SK-N-SH (cell line): ENCODE measurements at regions not wholly inside any gene's neighbourhood (a gene's known extent, or its start where the extent isn't known, plus 50 kb on each side); places are given as distances from the start of the nearest gene placed in this dataset.
A peak's percentile ranks its signal among the peaks of the same experiment; 100 is the strongest.

Experiments
- CTCF ChIA-PET: fragments of 300-600, 350-600 bp; formaldehyde crosslinking; extraction: SDS; loops from one replicate; lab custom pipeline; 2021; lab: Yijun Ruan, JAX
- POLR2A ChIA-PET: fragments of 350-600 bp; sonication (Branson Sonifier 250); formaldehyde crosslinking; extraction: SDS; loops from one replicate; lab custom pipeline; 2020; ENCODE audit warnings: antibody characterized with exemption, inconsistent platforms; lab: Yijun Ruan, JAX
- DNase-seq: peaks from one replicate; pipeline ENCODE4 v3.0.0; 2012
- H2AFZ ChIP-seq: fragments of 200-600 bp; sonication (generic); 2 replicates; pipeline ENCODE4 v1.8.1; 2016; ENCODE audit warnings: antibody characterized with exemption, mild to moderate bottlenecking, low read depth
- H3F3A ChIP-seq: fragments of 200-600 bp; sonication (generic); replicated peaks from 2 replicates; pipeline ENCODE3; 2016; ENCODE audit warnings: antibody characterized with exemption, mild to moderate bottlenecking; ENCODE audit not compliant: insufficient read depth
- H3K27ac ChIP-seq, 2 experiments: fragments of 200-500 bp in 1 of 2; fragments of 200-600 bp in 1 of 2; sonication (Bioruptor generic) in 1 of 2; sonication (generic), shearing (Covaris generic) in 1 of 2; 2 replicates each; pipeline versions ENCODE4 v1.5.1 to v1.6.1; 2014 to 2016; ENCODE audit warnings: low read depth in 2 of 2, inconsistent platforms in 1 of 2, low read length in 1 of 2, mild to moderate bottlenecking in 1 of 2, mixed read lengths in 1 of 2
- H3K27me3 ChIP-seq: fragments of 200-600 bp; sonication (generic), shearing (Covaris generic); 2 replicates; pipeline ENCODE4 v1.6.1; 2016; ENCODE audit warnings: mixed run types; ENCODE audit not compliant: insufficient read depth
- H3K36me3 ChIP-seq, 2 experiments: fragments of 200-500 bp in 1 of 2; fragments of 200-600 bp in 1 of 2; sonication (Bioruptor generic) in 1 of 2; sonication (generic) in 1 of 2; replicated peaks in 1 of 2; 2 replicates each; pipeline versions ENCODE3 to v1.5.1; 2014 to 2016; ENCODE audit warnings: low read length in 1 of 2, mild to moderate bottlenecking in 1 of 2; ENCODE audit not compliant: insufficient read depth in 2 of 2, control insufficient read depth in 1 of 2
- H3K4me1 ChIP-seq, 2 experiments: fragments of 200-500 bp in 1 of 2; fragments of 200-600 bp in 1 of 2; sonication (Bioruptor generic) in 1 of 2; sonication (generic), shearing (Covaris generic) in 1 of 2; 2 replicates each; pipeline versions ENCODE4 v1.5.1 to v1.6.1; 2014 to 2016; ENCODE audit warnings: low read depth in 1 of 2, low read length in 1 of 2, mixed run types in 1 of 2; ENCODE audit not compliant: insufficient read depth in 2 of 2, control insufficient read depth in 1 of 2
- H3K4me2 ChIP-seq: fragments of 200-600 bp; sonication (generic), shearing (Covaris generic); 2 replicates; pipeline ENCODE4 v1.6.1; 2017; ENCODE audit warnings: mixed run types
- H3K4me3 ChIP-seq, 2 experiments: fragments of 200-500 bp in 1 of 2; fragments of 200-600 bp in 1 of 2; sonication (Bioruptor generic) in 1 of 2; sonication (generic), shearing (Covaris generic) in 1 of 2; 2 replicates each; pipeline versions ENCODE4 v1.5.1 to v1.8.1; 2014 to 2016; ENCODE audit warnings: low read depth in 2 of 2, inconsistent platforms in 1 of 2, low read length in 1 of 2, mild to moderate bottlenecking in 1 of 2, mixed read lengths in 1 of 2, moderate library complexity in 1 of 2
- H3K79me2 ChIP-seq: fragments of 200-600 bp; sonication (generic); 2 replicates; pipeline ENCODE4 v1.8.1; 2017; ENCODE audit warnings: mild to moderate bottlenecking; ENCODE audit not compliant: insufficient read depth
- H3K9ac ChIP-seq: fragments of 200-600 bp; sonication (generic); 2 replicates; pipeline ENCODE4 v1.6.1; 2017; ENCODE audit warnings: mixed run types
- H3K9me2 ChIP-seq: fragments of 200-600 bp; sonication (generic); 2 replicates; pipeline ENCODE4 v1.6.1; 2017; ENCODE audit warnings: mixed run types
- H3K9me3 ChIP-seq: fragments of 200-600 bp; sonication (generic); 2 replicates; pipeline ENCODE4 v1.6.1; 2017; ENCODE audit warnings: mixed run types, mild to moderate bottlenecking, moderate library complexity
- H4K20me1 ChIP-seq: fragments of 200-600 bp; sonication (generic); 2 replicates; pipeline ENCODE4 v1.6.1; 2017; ENCODE audit warnings: mild to moderate bottlenecking, mixed run types; ENCODE audit not compliant: insufficient read depth
- CHD2 ChIP-seq: fragments of 150-350 bp; IDR thresholded peaks from 2 replicates; pipeline ENCODE4 v1.6.1; 2018; ENCODE audit warnings: low read length; ENCODE audit not compliant: partially characterized antibody
- CTCF ChIP-seq: fragments of 200-600 bp; sonication (generic); IDR thresholded peaks from 2 replicates; pipeline ENCODE4 v1.6.1; 2017; ENCODE audit warnings: antibody characterized with exemption, mild to moderate bottlenecking, moderate library complexity
- ELF1 ChIP-seq: IDR thresholded peaks from 2 replicates; pipeline ENCODE4 v1.4.0; 2012
- EP300 ChIP-seq, 2 experiments: IDR thresholded peaks; 2 replicates each; pipeline versions ENCODE4 v1.4.0 to v1.6.1; 2012; ENCODE audit warnings: borderline replicate concordance in 1 of 2, low read depth in 1 of 2, low read length in 1 of 2
- EZH2phosphoT487 ChIP-seq: fragments of 200-600 bp; sonication (generic); IDR thresholded peaks from 2 replicates; pipeline ENCODE4 v1.6.1; 2017; ENCODE audit warnings: low read depth, mixed run types, mild to moderate bottlenecking, antibody characterized with exemption, moderate library complexity, borderline replicate concordance
- FOSL2 ChIP-seq: IDR thresholded peaks from 2 replicates; pipeline ENCODE4 v1.4.0; 2012; ENCODE audit warnings: low read depth, mild to moderate bottlenecking, moderate library complexity, borderline replicate concordance
- FOXJ3 ChIP-seq: sonication (generic); formaldehyde crosslinking; IDR thresholded peaks from 2 replicates; pipeline ENCODE4 v1.5.1; 2020; ENCODE audit warnings: mild to moderate bottlenecking, missing genetic modification reagents
- FOXM1 ChIP-seq: IDR thresholded peaks from 2 replicates; pipeline ENCODE4 v1.4.0; 2012; ENCODE audit warnings: low read depth, mild to moderate bottlenecking
- GATA2 ChIP-seq: sonication (generic); formaldehyde crosslinking; IDR thresholded peaks from 2 replicates; pipeline ENCODE4 v1.5.0; 2020; ENCODE audit warnings: mild to moderate bottlenecking, missing genetic modification reagents
- MAX ChIP-seq: IDR thresholded peaks from 2 replicates; pipeline ENCODE4 v1.4.0; 2012; ENCODE audit warnings: low read depth
- MXI1 ChIP-seq: IDR thresholded peaks from 2 replicates; pipeline ENCODE4 v1.6.1; 2012; ENCODE audit warnings: mild to moderate bottlenecking, low read depth, low read length, improper control_type of control experiment
- NRF1 ChIP-seq: IDR thresholded peaks from 2 replicates; pipeline ENCODE4 v1.6.1; 2012; ENCODE audit warnings: low read depth, mild to moderate bottlenecking, low read length
- RCOR1 ChIP-seq: fragments of 150-350 bp; IDR thresholded peaks from 2 replicates; pipeline ENCODE4 v1.6.1; 2017; ENCODE audit warnings: antibody characterized with exemption, low read length
- RFX5 ChIP-seq: IDR thresholded peaks from 2 replicates; pipeline ENCODE4 v1.6.1; 2012; ENCODE audit warnings: mild to moderate bottlenecking, improper control_type of control experiment, low read length
- RXRA ChIP-seq: IDR thresholded peaks from 2 replicates; pipeline ENCODE4 v1.4.0; 2012; ENCODE audit warnings: low read depth, mild to moderate bottlenecking, borderline replicate concordance
- SIN3A ChIP-seq: IDR thresholded peaks from 2 replicates; pipeline ENCODE4 v1.6.1; 2012; ENCODE audit warnings: low read depth, mild to moderate bottlenecking, low read length, moderate library complexity, borderline replicate concordance
- TAF1 ChIP-seq: IDR thresholded peaks from 2 replicates; pipeline ENCODE4 v1.6.1; 2012; ENCODE audit warnings: low read depth, mild to moderate bottlenecking, low read length, moderate library complexity, borderline replicate concordance
- TCF12 ChIP-seq: IDR thresholded peaks from 2 replicates; pipeline ENCODE4 v1.4.0; 2012
- TEAD4 ChIP-seq: IDR thresholded peaks from 2 replicates; pipeline ENCODE4 v1.4.0; 2012; ENCODE audit warnings: mild to moderate bottlenecking, borderline replicate concordance; ENCODE audit not compliant: insufficient read depth
- USF1 ChIP-seq: IDR thresholded peaks from 2 replicates; pipeline ENCODE4 v1.4.0; 2012; ENCODE audit warnings: low read depth, borderline replicate concordance
- USF2 ChIP-seq: fragments of 150-350 bp; IDR thresholded peaks from 2 replicates; pipeline ENCODE4 v1.6.1; 2017; ENCODE audit warnings: antibody characterized with exemption, low read length, low read depth, borderline replicate concordance
- YY1 ChIP-seq: IDR thresholded peaks from 2 replicates; pipeline ENCODE4 v1.4.0; 2012; ENCODE audit warnings: low read depth, mild to moderate bottlenecking
- WGBS: methylation state at CpG from one replicate; pipeline ENCODE4 v1.1.6; 2017; ENCODE audit warnings: low lambda C conversion rate; 5-methylcytosine and 5-hydroxymethylcytosine counted together

- ChIA-PET CTCF (no interaction called here), POLR2A (no interaction called here)
- no peak for DNase-seq
- H3K4me3 ChIP-seq: no peak overlapping the region
- no peak for TF ChIP-seq SIN3A
- 47% methylated on average over 3 of the region's 3 CpGs for WGBS
- no peak overlapping the region for H3K27ac ChIP-seq
- H3K4me1 ChIP-seq: no peaks in the 10 kb centered on the region
- no peaks in the 10 kb centered on the region for H3F3A ChIP-seq
- H3K36me3 ChIP-seq: no peaks in the 10 kb centered on the region
- no peak overlapping the region for H2AFZ ChIP-seq
- no peaks in the 10 kb centered on the region for H4K20me1 ChIP-seq
- H3K79me2 ChIP-seq: no peaks in the 10 kb centered on the region
- H3K27me3 ChIP-seq: no peaks in the 10 kb centered on the region
- no peak overlapping the region for H3K4me2 ChIP-seq
- no peaks in the 10 kb centered on the region for H3K9me2 ChIP-seq
- no peak overlapping the region for H3K9ac ChIP-seq
- no peaks in the 10 kb centered on the region for H3K9me3 ChIP-seq
Measured at GRCh38 chr9:118946669-118947068, 422.6 kb downstream of the BRINP1 start.

- Histone ChIP-seq H3K27ac (peak overlapping the region in 1 of 2 experiments; percentile 58; a peak in 2 of 4 replicates), H2AFZ (no peak overlapping the region), H3K79me2 (no peaks in the 10 kb centered on the region), H4K20me1 (no peaks in the 10 kb centered on the region), H3F3A (no peaks in the 10 kb centered on the region), H3K9me2 (no peaks in the 10 kb centered on the region), H3K36me3 (no peaks in the 10 kb centered on the region), H3K9me3 (no peaks in the 10 kb centered on the region), H3K27me3 (no peaks in the 10 kb centered on the region), H3K4me1 (peaks cover 0 to 5% of the 10 kb centered on the region in 2 experiments; a peak in 2 of 4 replicates), H3K4me3 (no peak overlapping the region), H3K4me2 (no peak overlapping the region), H3K9ac (no peak overlapping the region)
- peak; percentile 44 for DNase-seq
- ChIA-PET CTCF (no interaction called here), POLR2A (no interaction called here)
- WGBS: 2% methylated on average over 2 of the region's 2 CpGs
- TF ChIP-seq ELF1 (no peak), RFX5 (no peak), TAF1 (no peak), EZH2phosphoT487 (no peak), FOXJ3 (CRISPR knock-in tag) (no peak), FOSL2 (no peak), MAX (no peak), MXI1 (no peak), EP300 (IDR thresholded peaks at IDR 0.05; ENCODE audit: borderline replicate concordance in 1 of 2, low read depth in 1 of 2, low read length in 1 of 2) (peak in 1 of 2 experiments; percentile 76; a peak in 1 of 4 replicates), GATA2 (CRISPR knock-in tag) (peak; percentile 85), USF1 (no peak), YY1 (no peak), FOXM1 (no peak), SIN3A (no peak), CHD2 (peak; percentile 56), TEAD4 (no peak), RXRA (no peak), NRF1 (no peak), CTCF (no peak), RCOR1 (peak; percentile 39; the same call in 1 of the 2 replicates), USF2 (no peak), TCF12 (no peak)
Measured at GRCh38 chr9:118954857-118955256, 414.4 kb downstream of the BRINP1 start.
